ENCODE measurements at regions not wholly inside any gene's neighbourhood (a gene's known extent, or its start where the extent isn't known, plus 50 kb on each side); places are given as distances from the start of the nearest gene placed in this dataset.

- no peak for TF ChIP-seq CHD7 (IDR thresholded peaks at IDR 0.05; ENCODE audit: insufficient replicate concordance, low read length)
- no peak for TF ChIP-seq ASH2L (IDR thresholded peaks at IDR 0.05; ENCODE audit: low read length)
- no peak for TF ChIP-seq ATF2 (IDR thresholded peaks at IDR 0.05; ENCODE audit: low read length)
- no peak for TF ChIP-seq TBP (IDR thresholded peaks at IDR 0.05; ENCODE audit: low read depth, low read length)
- no peak for TF ChIP-seq HDAC6 (IDR thresholded peaks at IDR 0.05; ENCODE audit: low read depth, low read length)
- TF ChIP-seq SP1 (IDR thresholded peaks at IDR 0.05; ENCODE audit: low read depth, low read length): no peak
- no peak for TF ChIP-seq RAD21 (IDR thresholded peaks at IDR 0.05 in 1 of 2, conservative IDR thresholded peaks at IDR 0.05 in 1 of 2; ENCODE audit: low read depth in 2 of 2, low read length in 2 of 2)
Observed at GRCh38 chr12:84603484-84604248, 308.9 kb downstream of the SLC6A15 start (continued).

Measured in H1 (cell line).